Mesothelial cell of epicardium (in vitro differentiated cells): ENCODE measurements at regions not wholly inside any gene's neighbourhood (a gene's known extent, or its start where the extent isn't known, plus 50 kb on each side); places are given as distances from the start of the nearest gene placed in this dataset.
A peak's percentile ranks its signal among the peaks of the same experiment; 100 is the strongest.

ENCODE experiments used
- DNase-seq, 2 experiments: peaks; one replicate each; pipeline ENCODE4 v3.0.0; 2021; ENCODE audit warnings: low spot score in 2 of 2; ENCODE audit not compliant: unreplicated experiment in 2 of 2
- H3K27ac Mint-ChIP-seq: 2 replicates; pipeline ENCODE4 v1.8.0; 2021; ENCODE audit warnings: mixed read lengths
- H3K27me3 Mint-ChIP-seq: 2 replicates; pipeline ENCODE4 v1.8.0; 2021; ENCODE audit warnings: low read depth, mixed read lengths
- H3K36me3 Mint-ChIP-seq: 2 replicates; pipeline ENCODE4 v1.8.0; 2021; ENCODE audit warnings: mixed read lengths
- H3K4me1 Mint-ChIP-seq: 2 replicates; pipeline ENCODE4 v1.8.0; 2021; ENCODE audit warnings: mixed read lengths
- H3K4me3 Mint-ChIP-seq: 2 replicates; pipeline ENCODE4 v1.8.0; 2021; ENCODE audit warnings: mild to moderate bottlenecking, moderate library complexity, mixed read lengths
- H3K9me3 Mint-ChIP-seq: 2 replicates; pipeline ENCODE4 v1.8.0; 2021; ENCODE audit warnings: mixed read lengths
- TF ChIP-seq, protein P1 (sequence below): fragments of 200-600 bp; sonication (generic); IDR thresholded peaks from one replicate; pipeline ENCODE4 v1.5.0; 2021; ENCODE audit warnings: antibody characterized with exemption; ENCODE audit not compliant: unreplicated experiment

DNA sequence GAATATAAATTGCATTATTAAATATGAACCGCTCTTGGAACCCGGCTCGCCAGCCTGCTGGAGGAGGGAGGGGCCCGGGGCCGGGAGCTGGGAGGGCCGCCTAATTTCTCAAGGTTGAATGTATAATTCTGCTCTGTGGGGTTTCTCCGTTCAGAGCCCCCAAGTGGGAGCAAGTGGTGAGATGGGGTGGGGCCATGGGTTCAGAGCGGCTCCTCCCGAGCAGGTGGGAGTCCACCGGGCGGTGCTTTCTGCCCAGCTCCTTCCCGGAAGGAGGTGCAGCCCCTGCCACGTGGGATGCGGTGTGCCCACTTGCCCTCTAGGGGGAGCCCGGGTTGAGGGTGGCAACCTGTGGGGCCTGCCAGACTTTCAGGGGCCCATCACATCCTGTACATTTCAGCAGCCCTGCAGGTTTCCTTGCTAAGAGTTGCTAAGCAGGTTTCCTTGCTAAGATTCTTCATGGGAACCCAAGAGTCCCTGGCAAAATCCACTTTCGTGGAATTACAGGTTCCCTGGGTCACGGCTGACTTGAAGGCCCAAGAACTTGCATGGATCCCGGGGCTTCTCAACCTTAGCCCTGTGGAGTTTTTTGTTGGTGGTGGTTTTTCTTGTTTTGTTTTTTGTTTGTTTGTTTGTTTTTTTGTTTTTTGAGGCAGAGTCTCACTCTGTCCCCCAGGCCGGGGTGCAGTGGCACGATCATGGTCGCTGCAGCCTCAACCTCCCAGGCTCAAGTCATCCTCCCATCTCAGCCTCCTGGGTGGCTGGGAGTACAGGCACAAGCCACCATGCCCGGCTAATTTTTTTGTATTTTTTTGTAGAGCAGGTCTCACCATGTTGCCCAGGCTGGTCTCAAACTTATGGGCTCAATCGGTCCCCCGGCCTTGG is 196.7 kb upstream of the GSE1 start:
- Mint-ChIP-seq H3K4me1 (peaks cover 21% of the 10 kb centered on the region), H3K27ac (no peak overlapping the region), H3K4me3 (no peak overlapping the region), H3K9me3 (no peaks in the 10 kb centered on the region), H3K36me3 (no peaks in the 10 kb centered on the region), H3K27me3 (no peaks in the 10 kb centered on the region)
- DNase-seq, result peak; percentile 47 to 76
- TF ChIP-seq, protein P1, sequence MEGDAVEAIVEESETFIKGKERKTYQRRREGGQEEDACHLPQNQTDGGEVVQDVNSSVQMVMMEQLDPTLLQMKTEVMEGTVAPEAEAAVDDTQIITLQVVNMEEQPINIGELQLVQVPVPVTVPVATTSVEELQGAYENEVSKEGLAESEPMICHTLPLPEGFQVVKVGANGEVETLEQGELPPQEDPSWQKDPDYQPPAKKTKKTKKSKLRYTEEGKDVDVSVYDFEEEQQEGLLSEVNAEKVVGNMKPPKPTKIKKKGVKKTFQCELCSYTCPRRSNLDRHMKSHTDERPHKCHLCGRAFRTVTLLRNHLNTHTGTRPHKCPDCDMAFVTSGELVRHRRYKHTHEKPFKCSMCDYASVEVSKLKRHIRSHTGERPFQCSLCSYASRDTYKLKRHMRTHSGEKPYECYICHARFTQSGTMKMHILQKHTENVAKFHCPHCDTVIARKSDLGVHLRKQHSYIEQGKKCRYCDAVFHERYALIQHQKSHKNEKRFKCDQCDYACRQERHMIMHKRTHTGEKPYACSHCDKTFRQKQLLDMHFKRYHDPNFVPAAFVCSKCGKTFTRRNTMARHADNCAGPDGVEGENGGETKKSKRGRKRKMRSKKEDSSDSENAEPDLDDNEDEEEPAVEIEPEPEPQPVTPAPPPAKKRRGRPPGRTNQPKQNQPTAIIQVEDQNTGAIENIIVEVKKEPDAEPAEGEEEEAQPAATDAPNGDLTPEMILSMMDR, result peak; percentile 74

DNA sequence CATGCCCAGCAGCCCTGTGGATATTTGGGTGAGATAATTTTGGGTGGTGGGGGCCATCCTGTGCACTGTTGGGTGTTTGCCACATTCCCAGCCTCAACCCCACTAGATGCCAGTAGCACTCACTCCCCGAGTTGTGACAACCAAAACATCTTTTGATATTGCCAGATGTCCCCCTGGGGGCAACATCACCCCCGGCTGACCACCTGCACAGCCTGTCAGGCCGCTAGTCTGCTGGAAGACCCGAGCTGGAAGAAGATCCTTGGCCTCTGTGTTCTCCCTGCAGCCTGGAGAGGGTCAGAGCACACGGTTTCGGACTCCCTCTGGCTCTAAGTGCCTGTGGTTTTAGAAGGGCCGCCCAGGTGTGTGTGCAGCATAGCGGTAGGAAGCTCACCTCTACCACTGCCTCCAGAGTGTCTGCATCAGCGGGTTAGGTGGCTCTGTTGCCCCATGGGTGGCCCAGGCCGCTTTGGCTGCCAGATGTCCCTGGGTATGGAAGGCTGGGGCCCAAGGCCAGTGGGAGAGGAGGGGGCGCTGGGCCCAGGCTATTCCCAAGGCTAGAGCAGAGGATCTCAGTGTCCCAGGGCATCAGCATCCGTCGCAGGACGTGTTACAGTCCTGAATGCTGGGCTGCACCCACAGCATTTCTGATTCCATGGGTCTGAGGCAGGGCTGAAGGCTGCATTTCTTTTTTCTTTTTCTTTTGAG is 195.8 kb upstream of the GSE1 start:
- TF ChIP-seq, protein P1, result no peak
- Mint-ChIP-seq H3K9me3 (no peaks in the 10 kb centered on the region), H3K36me3 (no peaks in the 10 kb centered on the region), H3K27ac (no peak overlapping the region), H3K4me3 (no peak overlapping the region), H3K4me1 (peaks cover 30% of the 10 kb centered on the region), H3K27me3 (no peaks in the 10 kb centered on the region)
- DNase-seq, result peak; percentile 7 to 34

DNA sequence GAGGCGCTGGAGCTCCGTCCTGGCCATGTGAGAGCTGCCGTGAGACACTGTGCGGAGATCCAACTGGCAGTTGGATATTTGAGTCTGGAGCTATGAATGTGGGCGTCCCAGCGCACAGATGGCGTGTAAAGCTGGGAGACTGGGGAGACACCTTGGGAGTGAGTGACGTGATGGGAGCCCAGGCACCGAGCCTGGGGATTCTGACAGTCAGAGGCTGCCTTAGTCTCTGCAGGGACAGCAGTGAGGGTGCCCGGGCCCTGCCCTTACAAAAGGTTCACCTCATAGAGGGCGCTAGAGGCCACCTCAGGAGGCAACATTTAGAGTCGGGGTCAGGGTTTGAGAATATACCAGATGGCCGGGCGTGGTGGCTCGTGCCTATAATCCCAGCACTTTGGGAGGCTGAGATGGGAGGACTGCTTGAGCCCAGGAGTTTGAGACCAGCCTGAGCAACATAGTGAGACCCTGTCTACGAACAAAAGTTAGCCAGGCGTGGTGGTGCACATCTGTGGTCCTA is 194.1 kb upstream of the GSE1 start:
- peak; percentile 16 to 29 for DNase-seq
- Mint-ChIP-seq H3K4me1 (peaks cover 40% of the 10 kb centered on the region), H3K4me3 (no peak overlapping the region), H3K9me3 (no peaks in the 10 kb centered on the region), H3K27ac (no peak overlapping the region), H3K36me3 (no peaks in the 10 kb centered on the region), H3K27me3 (no peaks in the 10 kb centered on the region)
- TF ChIP-seq, protein P1, result no peak

DNA sequence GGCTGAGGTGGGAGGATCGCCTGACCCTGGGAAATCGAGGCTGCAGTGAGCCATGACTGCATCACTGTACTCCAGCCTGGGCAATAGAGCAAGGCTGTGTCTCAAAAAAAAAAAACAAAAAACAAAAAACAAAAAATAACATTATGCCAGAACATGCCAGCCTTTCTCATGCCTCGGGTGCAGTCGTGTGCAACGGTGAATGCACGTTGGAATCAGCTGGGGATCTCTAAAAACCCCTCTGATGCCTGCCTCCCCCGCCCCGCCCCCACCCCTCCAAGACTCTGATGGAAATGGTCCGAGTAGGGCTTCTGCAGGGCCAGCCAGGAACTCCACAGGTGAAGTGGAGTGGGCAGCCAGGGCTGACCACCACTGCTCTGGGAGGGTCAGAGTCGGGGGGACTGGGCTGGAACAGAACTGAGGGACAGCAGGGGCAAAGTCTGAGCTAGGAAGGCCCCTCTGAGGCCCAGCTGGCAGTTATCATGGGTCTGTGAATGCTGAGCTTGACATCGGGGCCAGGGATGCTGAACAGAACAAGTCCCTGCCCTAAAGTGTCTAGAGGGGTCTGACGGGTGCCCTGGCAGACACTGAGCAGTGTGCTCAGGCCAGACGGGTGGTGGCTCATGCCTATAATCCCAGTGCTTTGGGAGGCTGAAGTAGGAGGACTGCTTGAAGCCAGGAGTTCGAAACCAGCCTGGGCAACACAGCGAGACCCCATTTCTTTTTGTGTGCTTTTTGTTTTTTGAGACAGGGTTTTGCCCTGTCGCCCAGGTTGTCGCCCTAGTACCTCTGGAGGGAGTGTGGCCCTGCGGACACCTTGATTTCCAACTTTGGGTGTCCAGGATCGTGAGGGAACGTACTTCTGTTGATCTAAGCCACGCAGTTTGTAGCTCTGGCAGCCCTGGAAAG is 193.4 kb upstream of the GSE1 start:
- TF ChIP-seq, protein P1, result no peak
- Mint-ChIP-seq H3K4me1 (peaks cover 40% of the 10 kb centered on the region), H3K4me3 (no peak overlapping the region), H3K27ac (no peak overlapping the region), H3K36me3 (no peaks in the 10 kb centered on the region), H3K27me3 (no peaks in the 10 kb centered on the region), H3K9me3 (no peaks in the 10 kb centered on the region)
- peak; percentile 7 to 36 for DNase-seq
